Loucy (cell line): ENCODE measurements at regions not wholly inside any gene's neighbourhood (a gene's known extent, or its start where the extent isn't known, plus 50 kb on each side); places are given as distances from the start of the nearest gene placed in this dataset.

Experiments used
- H2AFZ ChIP-seq: fragments of 200-600 bp; sonication (generic); 2 replicates; pipeline ENCODE4 v1.6.0; 2016; ENCODE audit warnings: antibody characterized with exemption, mild to moderate bottlenecking, low read length, moderate library complexity
- H3F3A ChIP-seq: fragments of 200-600 bp; 2 replicates; pipeline ENCODE4 v1.6.0; 2016; ENCODE audit warnings: antibody characterized with exemption, low read depth, mild to moderate bottlenecking
- H3K27me3 ChIP-seq: fragments of 200-600 bp; sonication (generic); 2 replicates; pipeline ENCODE4 v1.6.1; 2014; ENCODE audit warnings: low read length, mild to moderate bottlenecking; ENCODE audit not compliant: insufficient read depth, poor library complexity, severe bottlenecking
- H3K36me3 ChIP-seq: fragments of 200-600 bp; sonication (generic); 2 replicates; pipeline ENCODE4 v1.6.1; 2016; ENCODE audit warnings: low read length; ENCODE audit not compliant: insufficient read depth
- H3K4me1 ChIP-seq: fragments of 200-600 bp; sonication (generic); 2 replicates; pipeline ENCODE4 v1.5.1; 2014; ENCODE audit warnings: low read length, mild to moderate bottlenecking; ENCODE audit not compliant: insufficient read depth, poor library complexity, severe bottlenecking
- H3K4me2 ChIP-seq: fragments of 200-600 bp; sonication (generic); 2 replicates; pipeline ENCODE4 v1.6.0; 2014; ENCODE audit warnings: antibody characterized with exemption, low read length, low read depth, mild to moderate bottlenecking; ENCODE audit not compliant: poor library complexity, severe bottlenecking
- H3K4me3 ChIP-seq: fragments of 200-600 bp; sonication (generic); 2 replicates; pipeline ENCODE4 v1.5.1; 2014; ENCODE audit warnings: low read length, mild to moderate bottlenecking, mixed read lengths; ENCODE audit not compliant: poor library complexity, severe bottlenecking
- H3K79me2 ChIP-seq: fragments of 200-600 bp; sonication (generic); 2 replicates; pipeline ENCODE4 v1.6.1; 2014; ENCODE audit warnings: low read length; ENCODE audit not compliant: insufficient read depth
- H3K9ac ChIP-seq: fragments of 200-600 bp; sonication (generic); 2 replicates; pipeline ENCODE4 v1.6.0; 2014; ENCODE audit warnings: mild to moderate bottlenecking, low read depth, low read length, moderate library complexity; ENCODE audit not compliant: poor library complexity, severe bottlenecking
- H3K9me2 ChIP-seq: fragments of 200-600 bp; sonication (generic); replicated peaks from 2 replicates; pipeline ENCODE4 v1.6.1; 2016; ENCODE audit warnings: low read depth, low read length, mixed read lengths
- H3K9me3 ChIP-seq: fragments of 200-600 bp; sonication (generic); 2 replicates; pipeline ENCODE4 v1.6.1; 2014; ENCODE audit warnings: mild to moderate bottlenecking, antibody characterized with exemption, low read length, low read depth; ENCODE audit not compliant: insufficient read depth
- H4K20me1 ChIP-seq: fragments of 200-600 bp; sonication (generic); 2 replicates; pipeline ENCODE4 v1.6.0; 2014; ENCODE audit warnings: antibody characterized with exemption, low read length, mild to moderate bottlenecking; ENCODE audit not compliant: insufficient read depth, poor library complexity, severe bottlenecking
- EZH2phosphoT487 ChIP-seq: fragments of 200-600 bp; IDR thresholded peaks from 2 replicates; pipeline ENCODE4 v1.6.1; 2018; ENCODE audit warnings: antibody characterized with exemption, mild to moderate bottlenecking, moderate library complexity, borderline replicate concordance
- TF ChIP-seq, protein P1 (sequence below): fragments of 200-600 bp; sonication (generic); conservative IDR thresholded peaks from 2 replicates; pipeline ENCODE4 v1.5.1; 2014; ENCODE audit warnings: mild to moderate bottlenecking, antibody characterized with exemption, low read length

GRCh38 chr14:23727566-23728335, 91.6 kb downstream of the DHRS2 start:
- H3K79me2 ChIP-seq = no peaks in the 10 kb centered on the region
- no peaks in the 10 kb centered on the region for H3K9me2 ChIP-seq
- no peaks in the 10 kb centered on the region for H3K36me3 ChIP-seq
- no peaks in the 10 kb centered on the region for H3K27me3 ChIP-seq
- no peaks in the 10 kb centered on the region for H3K4me1 ChIP-seq
- H3F3A ChIP-seq = no peaks in the 10 kb centered on the region
- H3K4me3 ChIP-seq = no peak overlapping the region
- TF ChIP-seq, protein P1, sequence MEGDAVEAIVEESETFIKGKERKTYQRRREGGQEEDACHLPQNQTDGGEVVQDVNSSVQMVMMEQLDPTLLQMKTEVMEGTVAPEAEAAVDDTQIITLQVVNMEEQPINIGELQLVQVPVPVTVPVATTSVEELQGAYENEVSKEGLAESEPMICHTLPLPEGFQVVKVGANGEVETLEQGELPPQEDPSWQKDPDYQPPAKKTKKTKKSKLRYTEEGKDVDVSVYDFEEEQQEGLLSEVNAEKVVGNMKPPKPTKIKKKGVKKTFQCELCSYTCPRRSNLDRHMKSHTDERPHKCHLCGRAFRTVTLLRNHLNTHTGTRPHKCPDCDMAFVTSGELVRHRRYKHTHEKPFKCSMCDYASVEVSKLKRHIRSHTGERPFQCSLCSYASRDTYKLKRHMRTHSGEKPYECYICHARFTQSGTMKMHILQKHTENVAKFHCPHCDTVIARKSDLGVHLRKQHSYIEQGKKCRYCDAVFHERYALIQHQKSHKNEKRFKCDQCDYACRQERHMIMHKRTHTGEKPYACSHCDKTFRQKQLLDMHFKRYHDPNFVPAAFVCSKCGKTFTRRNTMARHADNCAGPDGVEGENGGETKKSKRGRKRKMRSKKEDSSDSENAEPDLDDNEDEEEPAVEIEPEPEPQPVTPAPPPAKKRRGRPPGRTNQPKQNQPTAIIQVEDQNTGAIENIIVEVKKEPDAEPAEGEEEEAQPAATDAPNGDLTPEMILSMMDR = peak; percentile 63
- no peak for TF ChIP-seq EZH2phosphoT487
- no peaks in the 10 kb centered on the region for H4K20me1 ChIP-seq
- H3K4me2 ChIP-seq = no peak overlapping the region
- H3K9ac ChIP-seq = no peak overlapping the region
- H2AFZ ChIP-seq = peak overlapping the region; percentile 62; the same call in 1 of the 2 replicates
- no peaks in the 10 kb centered on the region for H3K9me3 ChIP-seq

DNA sequence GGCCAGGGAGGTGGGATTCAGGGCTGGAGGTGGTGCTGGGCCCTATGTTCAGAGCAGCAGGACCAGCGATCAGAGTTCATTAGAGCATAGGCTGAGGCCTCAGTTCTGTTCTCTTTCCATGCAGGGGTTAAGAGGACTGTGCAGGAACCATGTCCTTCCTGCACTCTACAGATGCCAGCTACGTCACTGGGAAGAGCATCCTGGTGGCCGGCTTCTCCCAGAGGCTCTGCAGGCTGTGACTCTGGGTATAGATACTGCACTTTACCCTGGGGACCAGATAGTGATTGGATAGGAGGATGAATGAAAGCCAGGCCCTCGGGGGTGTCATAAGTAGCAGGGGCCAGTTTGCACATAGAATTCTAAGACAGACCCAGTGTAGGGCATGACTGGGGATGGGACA, 92.6 kb downstream of the DHRS2 start:
- H3K27me3 ChIP-seq = no peaks in the 10 kb centered on the region
- H3K9me3 ChIP-seq = no peaks in the 10 kb centered on the region
- no peak overlapping the region for H2AFZ ChIP-seq
- H3K9ac ChIP-seq = no peak overlapping the region
- H4K20me1 ChIP-seq = no peaks in the 10 kb centered on the region
- TF ChIP-seq, protein P1 = no peak
- TF ChIP-seq EZH2phosphoT487 = no peak
- H3K36me3 ChIP-seq = no peaks in the 10 kb centered on the region
- H3K4me3 ChIP-seq = no peak overlapping the region
- H3K4me1 ChIP-seq = no peaks in the 10 kb centered on the region
- H3K79me2 ChIP-seq = no peaks in the 10 kb centered on the region
- no peak overlapping the region for H3K4me2 ChIP-seq
- no peaks in the 10 kb centered on the region for H3F3A ChIP-seq
- H3K9me2 ChIP-seq = no peaks in the 10 kb centered on the region

GRCh38 chr14:23729720-23730387, 93.7 kb downstream of the DHRS2 start:
- no peaks in the 10 kb centered on the region for H3K36me3 ChIP-seq
- H4K20me1 ChIP-seq = no peaks in the 10 kb centered on the region
- H3F3A ChIP-seq = no peaks in the 10 kb centered on the region
- no peaks in the 10 kb centered on the region for H3K4me1 ChIP-seq
- no peak overlapping the region for H3K9ac ChIP-seq
- no peaks in the 10 kb centered on the region for H3K79me2 ChIP-seq
- no peak overlapping the region for H3K4me2 ChIP-seq
- H3K9me2 ChIP-seq = no peaks in the 10 kb centered on the region
- H3K27me3 ChIP-seq = no peaks in the 10 kb centered on the region
- H3K9me3 ChIP-seq = no peaks in the 10 kb centered on the region
- no peak for TF ChIP-seq EZH2phosphoT487
- TF ChIP-seq, protein P1 = peak; percentile 42; the same call in 1 of the 2 replicates
- H2AFZ ChIP-seq = no peak overlapping the region
- H3K4me3 ChIP-seq = no peak overlapping the region
